Activated B cell treated with CpG ODN at 0.5 μM for 24 hours (primary cell): ENCODE measurements at regions not wholly inside any gene's neighbourhood (a gene's known extent, or its start where the extent isn't known, plus 50 kb on each side); places are given as distances from the start of the nearest gene placed in this dataset.

Source experiments
- ATAC-seq: fragments of 200-7000 bp; cut with Tn5 transposase; one replicate; pipeline ENCODE4 v1.10.0; 2021; ENCODE audit warnings: low read depth, mild to moderate bottlenecking, moderate library complexity
- CTCF ChIA-PET: fragments of 350-600 bp; sonication (Branson Sonifier 250); formaldehyde crosslinking; loops from one replicate; lab custom pipeline; 2021; ENCODE audit warnings: antibody characterized with exemption; lab: Charles Lee
- POLR2A ChIA-PET: fragments of 350-600 bp; sonication (Branson Sonifier 250); formaldehyde crosslinking; loops from one replicate; lab custom pipeline; 2021; ENCODE audit warnings: antibody characterized with exemption; lab: Charles Lee
- DNase-seq: peaks from one replicate; pipeline ENCODE4 v3.0.0; 2022
- H3K27ac Mint-ChIP-seq: one replicate; pipeline ENCODE4 v1.8.0; 2020; ENCODE audit warnings: mixed read lengths
- H3K27me3 Mint-ChIP-seq: one replicate; pipeline ENCODE4 v1.8.0; 2021; ENCODE audit warnings: mixed read lengths
- H3K36me3 Mint-ChIP-seq: one replicate; pipeline ENCODE4 v1.8.0; 2021; ENCODE audit warnings: low read depth, mixed read lengths
- H3K4me1 Mint-ChIP-seq: one replicate; pipeline ENCODE4 v1.8.0; 2021; ENCODE audit warnings: mixed read lengths
- H3K4me3 Mint-ChIP-seq: one replicate; pipeline ENCODE4 v1.8.0; 2020; ENCODE audit warnings: mild to moderate bottlenecking, mixed read lengths
- H3K9me3 Mint-ChIP-seq: one replicate; pipeline ENCODE4 v1.8.0; 2020; ENCODE audit warnings: mixed read lengths
- intact Hi-C: fragments of 100-400 bp; cut with micrococcal nuclease; formaldehyde crosslinking; loops from one replicate; pipeline ENCODE4 v1.15.1; 2024
- TF ChIP-seq, protein P1 (sequence below): fragments of 200-600 bp; IDR thresholded peaks from one replicate; pipeline ENCODE4 v1.8.0; 2022; ENCODE audit warnings: antibody characterized with exemption, mild to moderate bottlenecking

DNA sequence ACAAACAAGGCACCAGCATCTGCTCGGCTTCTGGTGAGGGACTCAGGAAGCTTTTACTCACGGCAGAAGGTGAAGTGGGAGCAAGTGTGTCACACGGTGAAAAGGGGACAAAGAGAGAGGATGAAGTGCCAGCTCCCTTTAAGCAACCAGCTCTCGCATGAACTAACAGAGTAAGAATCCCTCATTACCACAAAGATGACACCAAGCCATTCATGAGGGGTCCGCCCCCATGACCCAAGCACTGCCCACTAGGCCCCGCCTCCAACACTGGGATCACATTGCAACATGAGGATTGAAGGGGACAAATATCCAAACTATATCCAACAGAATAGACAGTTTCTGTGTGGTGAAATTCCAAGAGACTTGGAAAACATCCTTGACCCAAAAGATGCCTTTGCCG, 198.2 kb upstream of the POU2AF2 start:
- no peaks in the 10 kb centered on the region for H3K36me3 Mint-ChIP-seq
- no peak for ATAC-seq

DNA sequence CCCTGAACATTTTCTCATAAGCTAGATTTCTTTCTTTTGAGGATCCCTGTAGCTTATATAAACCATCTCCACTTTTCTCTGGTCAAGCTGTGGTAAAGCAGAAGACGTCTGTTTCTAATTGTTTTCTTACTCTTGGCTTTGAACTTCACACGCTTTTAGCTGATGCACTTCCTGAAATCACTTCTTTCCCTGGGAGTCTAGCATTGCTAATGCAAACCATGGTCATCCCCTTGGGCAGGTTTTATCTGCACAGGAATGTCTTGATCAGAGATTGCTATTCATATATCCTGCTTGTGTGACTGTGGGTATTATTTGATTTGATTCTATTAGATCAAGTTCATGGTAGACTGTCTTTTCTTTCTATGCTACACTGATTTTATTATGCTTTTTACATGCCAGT, 199.2 kb upstream of the POU2AF2 start:
- no peak overlapping the region for H3K27ac Mint-ChIP-seq
- POLR2A ChIA-PET: no interaction called here

More for the DNA sequence above, 198.2 kb upstream of the POU2AF2 start:
- Mint-ChIP-seq H3K27me3 (peaks cover 2% of the 10 kb centered on the region), H3K4me1 (peaks cover 3% of the 10 kb centered on the region), H3K27ac (no peak overlapping the region), H3K4me3 (no peak overlapping the region), H3K9me3 (peaks cover 3% of the 10 kb centered on the region)
- POLR2A ChIA-PET: no interaction called here
- DNase-seq: no peak
- TF ChIP-seq, protein P1, sequence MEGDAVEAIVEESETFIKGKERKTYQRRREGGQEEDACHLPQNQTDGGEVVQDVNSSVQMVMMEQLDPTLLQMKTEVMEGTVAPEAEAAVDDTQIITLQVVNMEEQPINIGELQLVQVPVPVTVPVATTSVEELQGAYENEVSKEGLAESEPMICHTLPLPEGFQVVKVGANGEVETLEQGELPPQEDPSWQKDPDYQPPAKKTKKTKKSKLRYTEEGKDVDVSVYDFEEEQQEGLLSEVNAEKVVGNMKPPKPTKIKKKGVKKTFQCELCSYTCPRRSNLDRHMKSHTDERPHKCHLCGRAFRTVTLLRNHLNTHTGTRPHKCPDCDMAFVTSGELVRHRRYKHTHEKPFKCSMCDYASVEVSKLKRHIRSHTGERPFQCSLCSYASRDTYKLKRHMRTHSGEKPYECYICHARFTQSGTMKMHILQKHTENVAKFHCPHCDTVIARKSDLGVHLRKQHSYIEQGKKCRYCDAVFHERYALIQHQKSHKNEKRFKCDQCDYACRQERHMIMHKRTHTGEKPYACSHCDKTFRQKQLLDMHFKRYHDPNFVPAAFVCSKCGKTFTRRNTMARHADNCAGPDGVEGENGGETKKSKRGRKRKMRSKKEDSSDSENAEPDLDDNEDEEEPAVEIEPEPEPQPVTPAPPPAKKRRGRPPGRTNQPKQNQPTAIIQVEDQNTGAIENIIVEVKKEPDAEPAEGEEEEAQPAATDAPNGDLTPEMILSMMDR: no peak
- CTCF ChIA-PET: no interaction called here
- intact Hi-C loops: no loop called here

DNA sequence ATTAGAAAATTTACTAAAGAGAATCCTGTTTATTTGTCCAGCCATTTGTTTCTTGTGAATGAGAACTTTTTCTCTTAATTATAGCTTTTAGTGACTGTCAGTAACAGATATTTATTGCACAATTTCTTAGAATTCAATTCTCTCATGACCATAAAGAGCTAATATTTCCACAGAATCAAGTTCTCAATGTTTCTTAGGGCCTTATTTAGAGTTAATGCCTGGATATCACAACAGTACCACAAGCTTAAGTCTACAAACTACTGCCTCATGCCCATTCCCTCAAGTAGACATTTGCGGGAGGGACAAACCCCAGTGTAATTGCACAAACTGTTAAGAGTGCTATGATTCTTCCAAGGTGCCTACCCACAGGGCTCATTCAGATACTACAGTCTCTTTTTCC, 199.7 kb upstream of the POU2AF2 start:
- TF ChIP-seq, protein P1: no peak
- no peaks in the 10 kb centered on the region for H3K36me3 Mint-ChIP-seq
- H3K4me1 Mint-ChIP-seq: peaks cover 3% of the 10 kb centered on the region
- H3K27ac Mint-ChIP-seq: no peak overlapping the region
- CTCF ChIA-PET: no interaction called here
- ATAC-seq (no peak), DNase-seq (no peak)
- POLR2A ChIA-PET: no interaction called here
- intact Hi-C loops: no loop called here
- peaks cover 2% of the 10 kb centered on the region for H3K27me3 Mint-ChIP-seq
- no peak overlapping the region for H3K4me3 Mint-ChIP-seq
- peaks cover 3% of the 10 kb centered on the region for H3K9me3 Mint-ChIP-seq

More for the DNA sequence above, 199.2 kb upstream of the POU2AF2 start:
- no peak for ATAC-seq
- H3K4me3 Mint-ChIP-seq: no peak overlapping the region
- H3K27me3 Mint-ChIP-seq: peaks cover 2% of the 10 kb centered on the region
- CTCF ChIA-PET: no interaction called here
- intact Hi-C loops: no loop called here
- DNase-seq: no peak
- no peaks in the 10 kb centered on the region for H3K36me3 Mint-ChIP-seq
- H3K9me3 Mint-ChIP-seq: peaks cover 3% of the 10 kb centered on the region
- TF ChIP-seq, protein P1: no peak
- peaks cover 3% of the 10 kb centered on the region for H3K4me1 Mint-ChIP-seq

DNA sequence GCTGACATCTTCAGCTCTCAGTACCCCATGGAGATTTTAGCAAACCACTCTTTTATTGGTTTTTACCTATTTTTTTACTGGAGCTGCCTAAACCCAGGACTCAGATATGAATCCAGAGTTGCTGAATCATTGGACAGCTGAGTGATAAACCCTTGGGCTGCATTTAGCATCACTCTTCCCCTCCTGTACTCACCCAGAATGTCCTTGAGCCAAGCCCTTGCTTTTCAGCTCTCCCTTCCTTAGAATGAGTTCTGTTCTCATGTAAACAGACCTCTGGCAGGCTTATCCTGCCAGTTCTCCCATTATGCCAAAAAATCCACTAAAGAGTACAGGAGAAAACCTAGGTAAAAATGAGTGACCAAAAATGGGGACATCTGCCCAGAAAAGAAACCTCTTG, 200.1 kb upstream of the POU2AF2 start:
- DNase-seq (no peak), ATAC-seq (no peak)
- Mint-ChIP-seq H3K36me3 (no peaks in the 10 kb centered on the region), H3K4me3 (no peak overlapping the region), H3K9me3 (peaks cover under 1% of the 10 kb centered on the region), H3K27me3 (peaks cover 2% of the 10 kb centered on the region), H3K4me1 (peaks cover 3% of the 10 kb centered on the region), H3K27ac (no peak overlapping the region)
- ChIA-PET CTCF (no interaction called here), POLR2A (no interaction called here)
- intact Hi-C loops: no loop called here
- TF ChIP-seq, protein P1: no peak

DNA sequence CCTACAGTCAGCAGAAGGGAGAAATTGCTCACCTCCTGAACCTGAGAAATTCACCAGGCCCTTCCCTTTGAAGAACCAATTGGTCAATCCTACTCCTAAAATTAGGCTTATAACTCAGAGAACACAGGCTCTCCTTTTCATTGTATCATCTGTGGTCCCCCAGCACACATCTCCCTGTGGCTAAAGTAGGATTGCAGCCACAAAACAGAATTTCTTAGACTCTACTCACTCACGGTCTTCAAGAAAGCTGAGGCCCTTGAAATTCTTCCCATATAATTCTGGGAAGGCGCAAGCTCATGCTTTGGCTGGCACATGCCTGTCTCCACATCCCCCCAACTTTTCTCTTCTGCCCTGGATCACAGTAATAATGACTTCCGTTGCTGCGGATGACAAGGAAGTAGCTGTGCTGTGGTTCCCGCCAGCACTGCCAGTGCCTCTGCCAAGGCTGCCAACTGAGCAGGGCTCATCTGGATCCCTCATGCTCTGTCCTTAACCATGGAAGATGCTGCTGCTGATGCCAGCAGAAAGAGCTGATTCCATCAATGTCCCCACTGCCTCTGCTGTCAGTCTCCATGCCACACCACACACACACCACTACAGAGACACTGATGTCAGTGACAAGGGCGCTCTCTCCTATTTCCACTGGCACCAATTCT, 200.6 kb upstream of the POU2AF2 start:
- Mint-ChIP-seq H3K4me3 (no peak overlapping the region), H3K27me3 (peaks cover 2% of the 10 kb centered on the region), H3K9me3 (no peaks in the 10 kb centered on the region), H3K4me1 (peaks cover 3% of the 10 kb centered on the region), H3K27ac (no peak overlapping the region), H3K36me3 (no peaks in the 10 kb centered on the region)
- intact Hi-C loops: no loop called here
- TF ChIP-seq, protein P1: no peak
- ChIA-PET POLR2A (no interaction called here), CTCF (no interaction called here)
- no peak for ATAC-seq
- DNase-seq: no peak
